ENCODE measurements at regions not wholly inside any gene's neighbourhood (a gene's known extent, or its start where the extent isn't known, plus 50 kb on each side); places are given as distances from the start of the nearest gene placed in this dataset.

GRCh38 chr21:24223624-24224023 is 1383.7 kb downstream of the MRPL39 start:
- H3K4me1 ChIP-seq (ENCODE audit: control insufficient read depth, extremely low read depth, insufficient read depth, low read length): no peaks in the 10 kb centered on the region
- H3K27me3 ChIP-seq (ENCODE audit: control insufficient read depth, extremely low read depth, insufficient read depth, low read length): no peaks in the 10 kb centered on the region
- FAIRE-seq: no peak
- no peaks in the 10 kb centered on the region for H3K9me3 ChIP-seq (ENCODE audit: control insufficient read depth, low read depth, low read length)
- H3K27ac ChIP-seq (ENCODE audit: control insufficient read depth, insufficient read depth, low read length): no peak overlapping the region
- DNase-seq (ENCODE audit: low read depth, low spot score): no peak
- no peaks in the 10 kb centered on the region for H3K36me3 ChIP-seq (ENCODE audit: control insufficient read depth in 2 of 2, extremely low read depth in 1 of 2, insufficient read depth in 2 of 2, low read length in 2 of 2)
- no peaks in the 10 kb centered on the region for H3K79me2 ChIP-seq (ENCODE audit: control insufficient read depth, insufficient read depth, low read length)
- H3K9ac ChIP-seq (ENCODE audit: control insufficient read depth, extremely low read depth, insufficient read depth, low read length): no peak overlapping the region
- no peak overlapping the region for H2AFZ ChIP-seq (ENCODE audit: control insufficient read depth, low read length)
- no peak overlapping the region for H3K4me2 ChIP-seq (ENCODE audit: control insufficient read depth, extremely low read depth, insufficient read depth, low read depth, low read length)
- TF ChIP-seq CTCF (optimal IDR thresholded peaks at IDR 0.05 in 1 of 3, IDR thresholded peaks at IDR 0.05 in 1 of 3, conservative IDR thresholded peaks at IDR 0.05 in 1 of 3; ENCODE audit: extremely low read depth in 1 of 3, insufficient read depth in 2 of 3, low read length in 3 of 3): no peak
- TF ChIP-seq EZH2 (IDR thresholded peaks at IDR 0.05; ENCODE audit: low read length): no peak
- H3K4me3 ChIP-seq (ENCODE audit: control insufficient read depth in 2 of 3, extremely low read depth in 1 of 3, insufficient read depth in 2 of 3, low read depth in 1 of 3, low read length in 3 of 3): no peak overlapping the region
- H4K20me1 ChIP-seq (ENCODE audit: control insufficient read depth, extremely low read depth, insufficient read depth, low read length): no peaks in the 10 kb centered on the region
- H3K9me1 ChIP-seq (ENCODE audit: control insufficient read depth, extremely low read depth, insufficient read depth, low read length): no peaks in the 10 kb centered on the region
- dilution Hi-C loops (cut with MboI; ENCODE audit: extremely low pct_ligation_motif_present, low sequenced_read_pairs): no loop called here

- H3K9me1 ChIP-seq (ENCODE audit: control insufficient read depth, extremely low read depth, insufficient read depth, low read length): no peaks in the 10 kb centered on the region
- H3K4me2 ChIP-seq (ENCODE audit: control insufficient read depth, extremely low read depth, insufficient read depth, low read depth, low read length): no peak overlapping the region
- FAIRE-seq: no peak
- H3K4me1 ChIP-seq (ENCODE audit: control insufficient read depth, extremely low read depth, insufficient read depth, low read length): no peaks in the 10 kb centered on the region
- H3K27ac ChIP-seq (ENCODE audit: control insufficient read depth, insufficient read depth, low read length): no peak overlapping the region
- no peaks in the 10 kb centered on the region for H3K9me3 ChIP-seq (ENCODE audit: control insufficient read depth, low read depth, low read length)
- dilution Hi-C loops (cut with MboI; ENCODE audit: extremely low pct_ligation_motif_present, low sequenced_read_pairs): no loop called here
- DNase-seq (ENCODE audit: low read depth, low spot score): no peak
- no peak for TF ChIP-seq CTCF (optimal IDR thresholded peaks at IDR 0.05 in 1 of 3, IDR thresholded peaks at IDR 0.05 in 1 of 3, conservative IDR thresholded peaks at IDR 0.05 in 1 of 3; ENCODE audit: extremely low read depth in 1 of 3, insufficient read depth in 2 of 3, low read length in 3 of 3)
- TF ChIP-seq EZH2 (IDR thresholded peaks at IDR 0.05; ENCODE audit: low read length): no peak
- H4K20me1 ChIP-seq (ENCODE audit: control insufficient read depth, extremely low read depth, insufficient read depth, low read length): no peaks in the 10 kb centered on the region
- no peak overlapping the region for H3K4me3 ChIP-seq (ENCODE audit: control insufficient read depth in 2 of 3, extremely low read depth in 1 of 3, insufficient read depth in 2 of 3, low read depth in 1 of 3, low read length in 3 of 3)
- no peaks in the 10 kb centered on the region for H3K27me3 ChIP-seq (ENCODE audit: control insufficient read depth, extremely low read depth, insufficient read depth, low read length)
- H2AFZ ChIP-seq (ENCODE audit: control insufficient read depth, low read length): no peak overlapping the region
- no peak overlapping the region for H3K9ac ChIP-seq (ENCODE audit: control insufficient read depth, extremely low read depth, insufficient read depth, low read length)
- H3K79me2 ChIP-seq (ENCODE audit: control insufficient read depth, insufficient read depth, low read length): no peaks in the 10 kb centered on the region
- no peaks in the 10 kb centered on the region for H3K36me3 ChIP-seq (ENCODE audit: control insufficient read depth in 2 of 2, extremely low read depth in 1 of 2, insufficient read depth in 2 of 2, low read length in 2 of 2)
Measured at GRCh38 chr21:24222676-24223075, 1384.6 kb downstream of the MRPL39 start.

Data from keratinocyte (primary cell).